ENCODE measurements at regions not wholly inside any gene's neighbourhood (a gene's known extent, or its start where the extent isn't known, plus 50 kb on each side); places are given as distances from the start of the nearest gene placed in this dataset.

DNA sequence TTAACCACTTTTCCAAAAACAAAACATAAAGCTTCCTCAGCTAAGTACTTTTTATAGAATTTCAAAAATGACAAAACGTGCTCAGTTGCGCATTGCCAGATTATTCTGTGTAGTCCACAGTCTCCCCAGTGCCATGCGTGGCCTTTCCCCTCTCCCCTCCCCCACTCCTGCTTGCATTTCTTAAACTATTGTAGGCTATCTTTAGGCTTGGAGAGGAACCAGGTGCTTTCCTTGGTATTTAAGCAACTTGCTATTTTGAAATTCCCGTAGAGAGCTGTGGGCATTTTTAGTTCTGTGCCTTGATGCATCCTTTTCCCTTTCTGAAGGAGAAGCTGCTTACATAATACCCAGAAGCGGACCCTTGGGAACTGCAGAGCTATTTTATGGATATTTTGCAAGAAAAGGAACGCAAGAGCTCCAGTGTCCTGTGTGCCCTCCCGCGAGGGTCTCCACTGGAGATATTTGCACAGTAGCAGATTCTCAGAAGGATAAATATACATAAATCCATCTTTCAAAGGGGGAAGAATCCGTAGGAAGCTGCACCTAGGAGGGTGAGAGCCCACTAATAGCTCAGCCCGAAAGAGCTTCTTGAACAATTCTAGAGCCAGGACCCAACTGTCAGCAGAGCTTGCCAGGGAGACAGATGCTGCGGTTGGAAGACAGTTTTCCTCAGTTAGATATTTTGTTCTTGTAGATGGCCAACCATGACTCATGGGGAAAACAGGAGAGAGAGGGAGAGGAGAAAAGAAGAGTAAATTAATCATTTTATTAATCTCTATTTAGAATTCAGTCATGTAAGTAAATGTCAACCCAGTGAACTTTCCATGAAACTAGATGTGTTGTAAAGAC, 1298.3 kb upstream of the WWC1 start:
- no peaks in the 10 kb centered on the region for H3K9me3 ChIP-seq (ENCODE audit: control insufficient read depth, insufficient read depth, low read depth, low read length)
- no peaks in the 10 kb centered on the region for H3K36me3 ChIP-seq (ENCODE audit: control insufficient read depth, insufficient read depth, low read length)
- no peaks in the 10 kb centered on the region for H3K27me3 ChIP-seq (ENCODE audit: control insufficient read depth, insufficient read depth, low read length)
- H3K4me1 ChIP-seq (ENCODE audit: control insufficient read depth, insufficient read depth, low read length) = peaks cover 10% of the 10 kb centered on the region
- H3K27ac ChIP-seq (ENCODE audit: low read depth, low read length) = no peak overlapping the region
- no peak overlapping the region for H3K4me3 ChIP-seq (ENCODE audit: low read depth, low read length)
- no peak overlapping the region for H3K9ac ChIP-seq (ENCODE audit: low read length)

DNA sequence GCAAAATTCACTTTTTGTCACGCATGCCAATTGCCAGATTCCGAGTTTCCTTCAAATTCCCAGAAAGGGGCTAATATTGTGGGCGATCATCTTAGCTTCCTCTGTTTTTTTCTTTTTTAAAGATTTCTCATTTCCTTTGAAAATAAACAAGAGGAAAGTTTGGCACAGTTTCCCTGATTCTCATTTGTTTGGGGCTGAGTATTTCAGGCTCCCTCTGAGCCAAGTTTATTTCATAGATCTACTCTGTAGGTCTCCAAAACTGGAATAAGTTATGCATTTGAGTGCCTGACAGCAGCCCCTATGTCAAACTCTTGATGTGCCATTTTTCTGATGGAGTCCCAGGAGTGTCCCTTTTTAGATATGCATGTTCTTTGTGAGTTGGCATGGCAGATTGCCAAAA, 1297.2 kb upstream of the WWC1 start:
- H3K27me3 ChIP-seq (ENCODE audit: control insufficient read depth, insufficient read depth, low read length) = no peaks in the 10 kb centered on the region
- no peak overlapping the region for H3K27ac ChIP-seq (ENCODE audit: low read depth, low read length)

DNA sequence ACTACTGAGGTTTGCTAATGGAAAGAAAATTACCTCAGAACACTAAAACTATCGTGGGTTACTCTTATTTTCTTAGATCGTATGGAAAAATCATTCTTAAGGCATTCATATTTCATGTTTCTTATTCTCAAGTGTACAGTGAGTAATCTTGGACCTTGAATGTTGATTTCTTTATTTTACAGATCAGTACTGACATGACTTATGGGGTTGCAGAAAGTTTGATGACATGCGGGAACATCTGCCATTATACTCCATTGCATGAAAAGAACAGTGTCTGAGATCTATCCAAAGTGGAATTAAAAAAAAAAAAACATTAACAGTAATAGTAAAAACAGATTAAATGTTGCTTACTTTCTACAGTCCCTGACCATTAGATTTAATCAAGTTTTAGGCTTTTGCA, 1290.2 kb upstream of the WWC1 start:
- H3K27ac ChIP-seq (ENCODE audit: low read depth, low read length) = no peak overlapping the region
- no peaks in the 10 kb centered on the region for H3K4me1 ChIP-seq (ENCODE audit: control insufficient read depth, insufficient read depth, low read length)
- H3K9me3 ChIP-seq (ENCODE audit: control insufficient read depth, insufficient read depth, low read depth, low read length) = no peaks in the 10 kb centered on the region
- no peak overlapping the region for H3K9ac ChIP-seq (ENCODE audit: low read length)
- H3K36me3 ChIP-seq (ENCODE audit: control insufficient read depth, insufficient read depth, low read length) = no peaks in the 10 kb centered on the region
- no peaks in the 10 kb centered on the region for H3K27me3 ChIP-seq (ENCODE audit: control insufficient read depth, insufficient read depth, low read length)
- H3K4me3 ChIP-seq (ENCODE audit: low read depth, low read length) = no peak overlapping the region

More for the DNA sequence above, 1297.2 kb upstream of the WWC1 start:
- H3K4me3 ChIP-seq (ENCODE audit: low read depth, low read length) = no peak overlapping the region
- H3K9ac ChIP-seq (ENCODE audit: low read length) = no peak overlapping the region
- H3K4me1 ChIP-seq (ENCODE audit: control insufficient read depth, insufficient read depth, low read length) = peaks cover 10% of the 10 kb centered on the region
- no peaks in the 10 kb centered on the region for H3K9me3 ChIP-seq (ENCODE audit: control insufficient read depth, insufficient read depth, low read depth, low read length)
- no peaks in the 10 kb centered on the region for H3K36me3 ChIP-seq (ENCODE audit: control insufficient read depth, insufficient read depth, low read length)

DNA sequence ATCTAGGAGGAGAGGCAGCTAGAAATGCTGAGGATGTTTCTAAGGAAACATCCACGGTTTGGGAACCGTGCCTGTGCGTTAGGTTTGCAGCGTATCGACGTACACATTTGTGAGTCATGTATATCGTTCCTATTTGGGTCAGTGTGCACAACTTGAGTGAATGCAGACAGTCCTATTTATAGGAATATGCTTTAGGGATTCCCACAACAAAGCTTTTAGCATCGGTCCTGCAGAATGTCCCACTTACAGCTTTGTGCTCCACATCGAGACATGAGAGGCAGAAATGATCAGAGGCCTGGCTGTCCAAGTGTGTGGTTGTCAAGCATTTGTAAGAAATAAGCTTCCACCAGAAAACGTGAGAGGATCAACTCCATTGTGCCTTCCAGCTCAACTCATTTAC, 1282.7 kb upstream of the WWC1 start:
- H3K4me3 ChIP-seq (ENCODE audit: low read depth, low read length) = no peak overlapping the region
- H3K36me3 ChIP-seq (ENCODE audit: control insufficient read depth, insufficient read depth, low read length) = no peaks in the 10 kb centered on the region
- H3K4me1 ChIP-seq (ENCODE audit: control insufficient read depth, insufficient read depth, low read length) = no peaks in the 10 kb centered on the region
- H3K9me3 ChIP-seq (ENCODE audit: control insufficient read depth, insufficient read depth, low read depth, low read length) = no peaks in the 10 kb centered on the region
- H3K9ac ChIP-seq (ENCODE audit: low read length) = no peak overlapping the region
- H3K27ac ChIP-seq (ENCODE audit: low read depth, low read length) = no peak overlapping the region
- no peaks in the 10 kb centered on the region for H3K27me3 ChIP-seq (ENCODE audit: control insufficient read depth, insufficient read depth, low read length)

DNA sequence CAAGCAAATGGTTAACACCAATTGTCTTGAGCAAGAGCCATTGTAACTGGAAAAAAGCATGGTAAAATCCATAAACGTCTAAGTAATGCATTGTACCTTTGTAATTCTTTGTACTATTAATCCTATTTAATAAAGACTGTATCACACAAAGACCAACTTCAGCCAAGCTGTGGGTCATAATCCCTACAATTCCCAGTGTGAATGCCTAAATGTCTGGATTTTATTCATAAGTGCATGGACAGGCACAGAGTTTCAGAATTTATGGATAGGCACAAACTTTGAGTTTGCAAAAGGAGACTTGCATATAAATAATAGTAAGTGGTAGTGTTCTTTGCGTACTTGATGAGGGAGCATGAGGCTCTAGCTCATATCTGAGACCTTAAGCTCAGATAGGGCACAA, 1280.2 kb upstream of the WWC1 start:
- no peaks in the 10 kb centered on the region for H3K36me3 ChIP-seq (ENCODE audit: control insufficient read depth, insufficient read depth, low read length)
- H3K4me1 ChIP-seq (ENCODE audit: control insufficient read depth, insufficient read depth, low read length) = no peaks in the 10 kb centered on the region
- no peak overlapping the region for H3K27ac ChIP-seq (ENCODE audit: low read depth, low read length)
- H3K27me3 ChIP-seq (ENCODE audit: control insufficient read depth, insufficient read depth, low read length) = no peaks in the 10 kb centered on the region
- no peaks in the 10 kb centered on the region for H3K9me3 ChIP-seq (ENCODE audit: control insufficient read depth, insufficient read depth, low read depth, low read length)
- H3K9ac ChIP-seq (ENCODE audit: low read length) = no peak overlapping the region
- no peak overlapping the region for H3K4me3 ChIP-seq (ENCODE audit: low read depth, low read length)

DNA sequence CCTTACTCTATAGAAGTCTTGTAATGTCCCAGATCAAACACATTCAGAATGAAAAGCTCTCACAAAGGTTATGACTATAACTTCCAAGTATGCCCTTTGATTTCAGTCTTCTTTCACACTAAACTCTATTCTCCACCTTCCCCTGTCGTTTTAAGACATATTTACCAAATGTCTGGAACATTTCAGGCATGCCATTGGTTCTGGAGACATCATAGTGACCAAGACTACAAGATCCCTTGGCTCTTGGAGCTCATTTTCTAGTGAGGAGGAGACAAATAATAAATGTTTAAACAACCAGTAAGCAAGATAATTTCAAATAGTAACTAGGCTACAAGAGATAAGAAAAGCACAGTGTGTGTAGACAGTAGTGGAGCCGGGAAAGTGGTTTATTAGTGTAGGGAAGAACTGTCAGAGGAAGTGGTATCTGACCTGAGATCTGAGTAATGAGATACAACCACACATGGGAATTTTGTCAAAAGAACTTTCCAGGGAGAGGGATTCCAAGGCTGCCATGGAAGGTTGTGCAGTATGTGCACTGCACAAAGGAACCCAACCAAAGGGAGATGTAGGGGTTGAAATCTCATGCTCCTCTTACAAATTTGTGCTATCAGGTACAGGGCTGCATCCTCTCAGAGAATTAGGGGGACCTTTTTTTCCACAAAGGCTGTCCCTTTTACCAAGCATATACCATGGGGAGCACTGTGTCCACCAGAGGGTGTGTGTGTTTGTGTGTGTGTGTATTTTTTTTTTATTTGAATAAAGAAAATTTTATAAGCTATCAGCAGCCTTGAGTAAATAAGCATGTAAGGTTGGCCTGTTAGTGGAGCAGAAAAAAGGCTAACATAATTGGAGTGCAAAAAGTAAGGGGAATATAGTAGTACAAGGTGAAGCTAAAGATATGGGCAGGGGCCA, 1279.1 kb upstream of the WWC1 start:
- no peak overlapping the region for H3K9ac ChIP-seq (ENCODE audit: low read length)

DNA sequence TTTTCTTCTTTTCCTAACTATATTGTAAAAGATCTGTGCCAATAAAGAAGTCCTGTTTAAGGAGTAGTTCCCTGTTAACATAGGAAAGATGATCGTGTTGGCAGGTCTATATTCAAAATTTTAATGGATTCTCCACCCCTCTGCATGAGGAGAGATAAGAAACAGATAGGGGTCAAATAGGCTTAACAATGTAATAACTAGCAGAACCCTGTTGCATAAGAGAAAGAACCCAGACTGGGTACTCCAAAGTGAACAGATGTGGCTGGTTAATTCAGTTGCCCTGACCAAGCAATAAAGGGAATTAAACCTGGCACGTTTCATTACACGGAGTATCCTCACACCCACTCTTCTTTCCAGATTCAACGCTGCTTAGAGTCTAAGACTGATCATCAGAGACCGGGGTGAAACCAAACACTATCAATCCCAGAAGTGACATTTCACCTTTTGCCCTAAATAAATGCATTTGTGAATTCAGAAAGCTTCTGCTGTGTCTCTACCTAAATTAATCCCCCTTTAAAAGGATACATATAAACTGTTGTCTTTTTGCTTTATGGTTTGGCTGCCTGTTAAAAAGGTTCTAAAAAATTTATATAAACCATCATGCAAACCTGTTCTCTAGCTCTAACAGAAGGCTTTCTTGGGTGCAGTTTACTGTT, 1276.9 kb upstream of the WWC1 start:
- no peaks in the 10 kb centered on the region for H3K4me1 ChIP-seq (ENCODE audit: control insufficient read depth, insufficient read depth, low read length)
- H3K9me3 ChIP-seq (ENCODE audit: control insufficient read depth, insufficient read depth, low read depth, low read length) = no peaks in the 10 kb centered on the region
- H3K4me3 ChIP-seq (ENCODE audit: low read depth, low read length) = no peak overlapping the region
- no peak overlapping the region for H3K9ac ChIP-seq (ENCODE audit: low read length)
- H3K27ac ChIP-seq (ENCODE audit: low read depth, low read length) = no peak overlapping the region
- H3K27me3 ChIP-seq (ENCODE audit: control insufficient read depth, insufficient read depth, low read length) = no peaks in the 10 kb centered on the region
- no peaks in the 10 kb centered on the region for H3K36me3 ChIP-seq (ENCODE audit: control insufficient read depth, insufficient read depth, low read length)

More for the DNA sequence above, 1279.1 kb upstream of the WWC1 start:
- Histone ChIP-seq H3K9me3 (ENCODE audit: control insufficient read depth, insufficient read depth, low read depth, low read length) (no peaks in the 10 kb centered on the region), H3K4me1 (ENCODE audit: control insufficient read depth, insufficient read depth, low read length) (no peaks in the 10 kb centered on the region), H3K27me3 (ENCODE audit: control insufficient read depth, insufficient read depth, low read length) (no peaks in the 10 kb centered on the region), H3K4me3 (ENCODE audit: low read depth, low read length) (no peak overlapping the region), H3K36me3 (ENCODE audit: control insufficient read depth, insufficient read depth, low read length) (no peaks in the 10 kb centered on the region), H3K27ac (ENCODE audit: low read depth, low read length) (no peak overlapping the region)

DNA sequence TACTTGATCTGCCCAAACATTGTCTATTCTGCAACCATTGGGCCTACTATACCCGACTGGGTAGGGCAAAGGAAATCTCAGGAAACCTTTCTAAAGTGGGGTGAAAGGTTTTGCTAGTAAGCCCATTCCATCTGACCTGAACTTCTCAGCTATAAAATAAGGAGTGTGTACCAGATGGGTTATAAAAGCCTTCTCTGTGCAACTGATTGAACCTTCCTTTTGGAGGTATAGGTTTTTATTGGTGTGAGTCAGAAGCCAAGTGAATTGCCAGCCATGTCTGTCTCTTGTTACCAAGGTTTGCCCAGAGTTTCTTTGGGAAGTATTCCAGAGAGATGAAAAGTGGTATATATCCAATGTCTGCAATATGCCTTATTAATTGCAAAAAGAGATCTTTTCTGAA, 1271.0 kb upstream of the WWC1 start:
- Histone ChIP-seq H3K9me3 (ENCODE audit: control insufficient read depth, insufficient read depth, low read depth, low read length) (no peaks in the 10 kb centered on the region), H3K27ac (ENCODE audit: low read depth, low read length) (no peak overlapping the region), H3K36me3 (ENCODE audit: control insufficient read depth, insufficient read depth, low read length) (no peaks in the 10 kb centered on the region), H3K4me1 (ENCODE audit: control insufficient read depth, insufficient read depth, low read length) (no peaks in the 10 kb centered on the region), H3K9ac (ENCODE audit: low read length) (no peak overlapping the region), H3K4me3 (ENCODE audit: low read depth, low read length) (no peak overlapping the region), H3K27me3 (ENCODE audit: control insufficient read depth, insufficient read depth, low read length) (no peaks in the 10 kb centered on the region)

DNA sequence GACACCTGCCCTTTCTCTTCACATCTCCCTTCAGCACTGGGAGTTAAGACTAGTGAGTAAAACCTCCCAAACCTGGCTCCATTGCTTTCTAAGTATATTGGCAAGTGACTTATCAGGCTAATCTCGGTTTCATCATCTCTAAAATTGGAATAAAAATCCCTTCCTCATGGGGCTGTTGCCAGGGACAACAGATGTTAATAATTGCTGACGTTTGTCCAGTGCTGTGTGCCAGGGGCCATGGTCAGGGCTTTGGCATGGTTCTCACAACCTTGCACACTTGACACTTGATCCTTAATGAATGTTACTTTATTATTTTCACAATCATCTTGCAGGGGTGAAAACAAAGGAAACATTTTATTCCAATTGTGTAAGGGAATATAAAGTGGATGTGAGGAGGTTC, 1262.0 kb upstream of the WWC1 start:
- no peak overlapping the region for H3K4me3 ChIP-seq (ENCODE audit: low read depth, low read length)
- H3K4me1 ChIP-seq (ENCODE audit: control insufficient read depth, insufficient read depth, low read length) = no peaks in the 10 kb centered on the region
- no peaks in the 10 kb centered on the region for H3K36me3 ChIP-seq (ENCODE audit: control insufficient read depth, insufficient read depth, low read length)
- no peak overlapping the region for H3K9ac ChIP-seq (ENCODE audit: low read length)
- H3K27ac ChIP-seq (ENCODE audit: low read depth, low read length) = no peak overlapping the region
- no peaks in the 10 kb centered on the region for H3K9me3 ChIP-seq (ENCODE audit: control insufficient read depth, insufficient read depth, low read depth, low read length)
- no peaks in the 10 kb centered on the region for H3K27me3 ChIP-seq (ENCODE audit: control insufficient read depth, insufficient read depth, low read length)

DNA sequence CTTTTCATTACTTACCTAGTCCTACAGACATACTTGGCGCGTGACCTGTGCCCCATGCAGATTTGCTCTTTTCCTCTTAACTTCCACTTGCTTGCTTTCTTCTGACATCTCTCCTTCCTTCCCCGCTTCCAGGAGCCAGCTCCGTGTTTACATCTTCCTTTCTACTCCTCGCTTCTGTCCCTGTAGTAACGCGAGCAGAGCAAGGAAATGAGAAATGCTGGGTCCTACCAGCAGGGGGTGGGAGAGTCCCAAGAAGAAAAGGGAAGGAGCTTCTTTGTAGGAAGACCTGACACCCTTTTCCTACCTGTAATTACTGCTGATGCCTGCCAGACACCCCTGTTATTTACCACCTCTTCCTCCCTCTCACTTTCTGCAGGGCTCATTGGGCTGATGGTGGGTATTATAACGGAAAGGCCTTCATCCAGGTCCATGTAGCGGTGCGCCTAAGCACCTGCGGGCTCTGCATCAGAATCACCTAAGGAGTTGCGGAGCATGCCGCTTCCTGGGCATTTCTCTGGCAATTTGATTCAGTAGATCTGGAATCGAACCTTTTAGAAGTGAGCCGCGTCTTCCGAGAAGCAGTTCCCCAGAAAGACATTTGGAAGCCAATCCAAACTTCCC, 1260.8 kb upstream of the WWC1 start:
- H3K27me3 ChIP-seq (ENCODE audit: control insufficient read depth, insufficient read depth, low read length) = no peaks in the 10 kb centered on the region
- H3K9me3 ChIP-seq (ENCODE audit: control insufficient read depth, insufficient read depth, low read depth, low read length) = no peaks in the 10 kb centered on the region
- H3K4me3 ChIP-seq (ENCODE audit: low read depth, low read length) = no peak overlapping the region
- H3K4me1 ChIP-seq (ENCODE audit: control insufficient read depth, insufficient read depth, low read length) = no peaks in the 10 kb centered on the region
- H3K9ac ChIP-seq (ENCODE audit: low read length) = no peak overlapping the region
- H3K27ac ChIP-seq (ENCODE audit: low read depth, low read length) = no peak overlapping the region
- no peaks in the 10 kb centered on the region for H3K36me3 ChIP-seq (ENCODE audit: control insufficient read depth, insufficient read depth, low read length)
